ENCODE measurements at regions not wholly inside any gene's neighbourhood (a gene's known extent, or its start where the extent isn't known, plus 50 kb on each side); places are given as distances from the start of the nearest gene placed in this dataset.
A peak's percentile ranks its signal among the peaks of the same experiment; 100 is the strongest.
"Not testable (repeated sequence)": the region's sequence is repeated elsewhere in the genome, so short reads cannot be mapped to it uniquely, and the experiment has no call there.

DNA sequence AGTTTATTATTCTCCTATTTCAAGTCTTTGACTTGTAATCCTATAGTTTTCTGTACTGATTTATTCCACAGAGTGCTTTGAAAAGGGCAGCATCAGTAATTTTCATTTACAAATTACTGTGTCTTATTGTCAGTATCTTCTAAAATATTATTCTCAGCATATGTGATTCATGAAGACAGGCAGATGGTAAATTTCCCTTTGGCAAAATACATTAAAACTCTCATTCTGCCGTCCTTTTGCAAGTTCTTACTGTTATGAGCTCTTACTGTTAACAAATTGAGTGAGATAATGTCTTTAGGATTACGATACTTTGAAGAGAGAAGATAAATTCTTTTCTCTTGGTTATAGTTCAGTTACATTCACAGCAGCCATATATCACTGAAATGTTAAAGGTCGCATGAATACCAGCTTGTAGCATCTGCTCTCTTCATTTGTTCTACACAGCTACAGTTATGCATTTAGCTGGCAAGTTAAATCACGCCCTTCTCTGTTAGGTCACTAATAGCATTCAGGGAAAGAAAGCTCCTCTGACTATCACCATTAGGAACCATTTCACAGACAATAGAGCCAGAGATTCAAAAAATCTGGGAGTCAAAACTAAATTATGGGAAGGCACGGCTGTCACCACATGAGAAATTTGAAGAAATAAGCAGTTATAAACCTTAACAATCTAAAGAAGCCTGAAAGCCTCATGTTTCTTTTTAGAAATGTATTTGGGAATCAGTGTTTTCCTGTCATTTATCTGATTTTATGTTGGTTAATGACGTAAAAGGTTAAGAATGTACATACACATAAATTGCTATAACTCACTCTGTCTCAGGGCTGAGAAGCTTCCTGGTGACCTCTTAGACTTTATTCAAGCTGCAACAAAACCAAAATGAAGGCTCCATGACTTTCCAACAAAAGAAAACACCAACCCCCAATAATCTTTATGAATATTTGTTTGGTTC lies 109.6 kb upstream of the SP4 start:
- DNase-seq (ENCODE audit: low read depth in 2 of 2), result no peak

DNA sequence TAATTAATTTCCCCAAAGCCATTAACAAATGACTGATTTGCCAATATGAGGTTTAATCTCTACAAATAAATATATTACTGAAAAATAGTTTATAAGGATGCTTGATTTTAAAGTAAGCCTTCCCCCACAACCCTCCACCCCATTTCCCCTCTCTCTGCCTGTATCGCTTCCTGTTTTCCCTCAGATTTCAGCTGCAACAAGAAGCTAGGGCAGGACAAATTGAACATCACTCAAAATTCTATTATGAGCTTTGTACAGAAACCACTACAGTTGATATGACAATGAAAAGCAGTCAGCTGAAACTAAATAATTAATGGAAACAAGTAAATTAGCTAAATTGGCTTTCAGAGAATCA lies 109.0 kb upstream of the SP4 start:
- DNase-seq (ENCODE audit: low read depth in 2 of 2), result no peak

DNA sequence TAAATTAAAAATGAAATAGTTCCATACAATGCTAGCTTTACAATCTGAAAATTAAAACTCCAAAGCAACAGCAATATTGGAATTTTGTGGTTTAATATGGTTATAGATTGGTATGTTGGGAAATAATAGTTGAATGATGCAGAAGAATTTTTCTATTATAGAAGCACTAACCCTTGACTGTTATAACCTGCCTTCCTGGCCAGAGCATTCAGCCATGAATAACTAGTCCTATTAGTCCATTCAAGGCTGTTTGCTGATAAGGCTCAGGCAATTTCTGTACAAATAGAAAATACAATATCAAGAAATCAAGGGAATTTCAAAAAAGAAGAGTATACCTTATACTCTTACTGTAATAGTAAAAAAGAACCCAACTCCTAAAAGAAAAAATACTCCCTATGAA lies 101.6 kb upstream of the SP4 start:
- DNase-seq (ENCODE audit: low read depth in 2 of 2), result no peak

DNA sequence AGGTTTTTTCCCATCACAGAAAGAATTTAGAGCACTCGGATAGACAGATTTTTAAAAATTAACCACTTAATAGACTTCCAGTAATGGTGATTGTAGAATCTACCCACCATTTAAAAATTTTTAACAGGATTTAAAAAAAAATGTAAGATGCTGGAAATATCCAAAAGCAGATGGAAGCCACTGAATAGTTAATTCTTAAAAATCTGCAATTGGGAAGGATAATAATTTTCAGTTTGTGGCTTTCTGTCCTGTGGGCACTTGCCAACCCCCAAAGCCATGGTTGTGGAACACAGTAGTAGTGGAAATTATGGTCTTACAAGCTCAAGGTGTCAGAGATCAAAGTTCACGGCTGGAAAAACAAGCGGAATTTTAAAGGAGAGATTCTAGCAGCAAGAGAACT lies 101.0 kb upstream of the SP4 start:
- no peak for DNase-seq (ENCODE audit: low read depth in 2 of 2)

DNA sequence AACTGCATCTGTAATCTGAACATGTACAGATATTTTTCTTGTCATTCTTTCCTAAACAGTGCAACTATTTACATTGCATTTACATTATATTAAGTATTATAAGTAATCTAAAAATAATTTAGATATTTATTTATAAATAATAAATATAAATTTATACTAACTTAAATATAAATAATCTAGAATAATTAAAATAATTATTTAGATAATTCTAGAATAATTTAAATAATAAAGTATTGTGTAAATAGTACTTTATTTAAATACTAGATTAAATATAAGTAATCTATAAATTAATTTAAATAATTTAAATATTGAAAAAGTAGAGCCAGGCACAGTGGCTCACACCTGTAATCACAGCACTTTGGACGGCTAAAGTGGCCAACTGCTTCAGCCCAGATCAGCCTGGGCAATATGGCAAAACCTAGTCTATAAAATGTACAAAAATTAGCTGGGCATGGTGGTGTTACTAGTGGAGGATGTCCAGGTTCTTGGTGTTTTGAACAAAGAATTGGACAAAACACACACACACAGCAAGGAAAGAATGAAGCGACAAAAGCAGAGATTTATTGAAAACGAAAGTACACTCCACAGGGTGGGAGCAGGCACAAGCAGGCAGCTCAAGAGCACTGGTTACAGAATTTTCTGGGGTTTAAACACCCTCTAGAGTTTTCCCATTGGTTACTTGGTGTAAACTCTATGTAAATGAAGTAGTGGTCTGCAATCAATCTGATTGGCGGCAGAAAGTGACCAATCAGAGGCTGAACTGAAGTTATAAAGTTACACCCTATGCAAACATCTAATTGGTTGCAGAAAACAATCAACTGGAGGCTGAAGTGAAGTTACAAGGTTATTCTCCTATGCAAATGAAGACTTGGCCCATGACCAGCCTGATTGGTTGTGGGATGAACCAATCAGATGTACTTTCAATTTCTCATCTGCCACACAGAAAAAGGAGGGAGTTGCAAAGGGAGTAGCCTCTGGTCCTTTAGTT lies 100.2 kb upstream of the SP4 start:
- DNase-seq (ENCODE audit: low read depth in 2 of 2), result no peak

DNA sequence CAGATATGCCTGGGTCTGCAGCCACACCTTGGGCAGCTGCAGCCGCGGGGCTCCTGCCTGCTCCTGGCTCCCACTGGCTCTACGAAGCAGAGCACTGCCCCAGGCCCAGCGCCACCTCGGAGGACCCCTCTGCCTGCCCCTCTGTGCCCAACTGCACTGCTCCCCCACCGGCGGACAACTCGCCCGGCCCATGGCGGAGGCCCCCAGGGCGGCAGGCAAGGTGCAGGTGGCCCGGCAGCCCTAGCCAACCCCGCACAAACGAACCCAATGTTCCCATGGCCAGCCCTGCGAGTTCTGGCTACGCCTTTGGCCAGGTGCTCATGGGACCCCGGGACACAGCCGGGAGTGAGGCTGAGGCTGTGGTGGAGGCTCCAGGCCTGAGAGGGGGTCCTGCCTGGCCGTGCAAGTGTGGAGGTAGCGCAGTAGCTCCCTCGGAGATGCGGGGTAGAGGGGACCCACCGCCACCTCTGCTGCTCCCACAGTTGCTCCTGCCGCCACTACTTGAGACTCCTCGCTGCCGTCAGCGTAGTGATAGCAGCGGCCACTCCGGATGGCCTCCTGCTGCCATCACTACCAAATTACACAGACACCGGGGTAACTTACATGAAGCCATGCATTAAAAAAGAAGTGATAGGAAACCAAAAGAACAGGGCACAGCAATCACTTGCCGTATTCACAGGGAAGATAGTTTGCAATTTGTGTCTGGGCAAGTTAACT lies 97.3 kb upstream of the SP4 start:
- no peak for DNase-seq (ENCODE audit: low read depth in 2 of 2)

DNA sequence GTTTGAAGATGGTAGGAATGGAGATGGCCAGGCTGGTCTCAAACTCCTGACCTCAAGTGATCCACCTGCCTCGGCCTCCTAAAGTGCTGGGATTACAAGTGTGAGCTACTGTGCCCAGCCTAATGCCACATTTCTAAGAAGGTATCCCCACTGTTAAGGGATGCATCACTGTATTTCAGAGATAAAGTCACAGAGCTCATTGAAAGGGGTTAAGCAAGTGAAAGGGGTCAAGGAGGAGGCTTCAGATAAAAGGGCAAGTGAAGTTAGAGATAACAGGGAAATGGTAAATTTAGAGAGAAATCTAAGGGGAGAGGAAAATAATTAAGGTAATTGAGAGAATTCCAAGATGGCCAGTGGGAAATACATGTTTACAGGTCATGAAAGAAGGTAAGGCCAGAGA lies 93.0 kb upstream of the SP4 start:
- DNase-seq (ENCODE audit: low read depth in 2 of 2), result no peak

DNA sequence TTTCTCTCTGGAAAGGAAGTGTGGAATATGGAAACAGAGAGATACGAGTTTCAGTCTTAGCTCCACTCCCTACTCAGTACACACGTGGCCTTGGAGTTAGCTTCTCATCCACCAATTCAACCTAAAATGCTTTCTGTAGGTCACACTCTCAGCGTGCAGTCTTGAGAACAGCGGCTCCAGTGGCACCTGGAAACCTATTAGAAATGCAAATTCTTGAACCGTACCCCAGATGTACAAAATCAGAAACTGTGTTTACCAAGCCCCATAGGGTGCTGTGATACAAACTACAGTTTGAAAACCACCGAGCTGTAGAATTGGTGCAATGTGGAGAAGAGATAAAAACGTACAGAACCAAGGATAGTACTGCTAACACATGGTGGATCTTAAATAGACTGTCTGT lies 91.1 kb upstream of the SP4 start:
- no peak for DNase-seq (ENCODE audit: low read depth in 2 of 2)

DNA sequence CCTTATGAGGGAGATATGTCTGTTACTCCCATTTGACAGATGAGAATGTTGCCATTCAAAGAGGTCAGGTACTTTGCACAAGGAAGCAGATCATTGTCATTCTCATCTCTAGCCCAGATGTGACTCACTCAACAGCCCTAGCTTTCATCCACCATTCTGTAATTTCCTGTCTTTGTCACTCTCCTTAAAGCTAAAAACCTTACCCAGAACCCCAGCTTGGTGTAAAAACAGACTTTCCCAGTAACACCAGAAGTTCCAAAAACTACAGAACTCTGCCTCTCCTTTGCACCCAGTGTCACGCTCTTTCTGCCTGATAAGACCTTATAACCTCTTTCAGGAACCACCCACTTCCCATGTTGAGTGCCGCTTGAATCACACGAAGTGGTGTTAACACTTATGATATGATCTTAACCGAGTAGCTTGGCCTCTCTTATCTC lies 89.1 kb upstream of the SP4 start:
- peak; percentile 26 to 39 for DNase-seq (ENCODE audit: low read depth in 2 of 2)

DNA sequence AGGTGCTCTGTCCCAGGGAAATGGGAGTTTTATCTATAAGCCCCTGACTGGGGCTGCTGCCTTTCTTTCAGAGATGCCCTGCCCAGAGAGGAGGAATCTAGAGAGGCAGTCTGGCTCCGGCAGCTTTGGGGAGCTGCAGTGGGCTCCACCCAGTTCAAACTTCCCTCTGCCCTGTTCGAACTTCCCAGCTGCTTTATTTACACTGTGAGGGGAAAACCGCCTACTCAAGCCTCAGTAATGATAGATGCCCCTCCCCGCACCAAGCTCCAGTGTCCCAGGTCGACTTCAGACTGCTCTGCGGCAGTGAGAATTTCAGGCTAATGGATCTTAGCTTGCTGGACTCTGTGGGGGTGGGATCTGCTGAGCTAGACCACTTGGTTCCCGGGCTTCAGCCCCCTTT lies 83.0 kb upstream of the SP4 start:
- DNase-seq (ENCODE audit: low read depth in 2 of 2), result not testable (repeated sequence)

DNA sequence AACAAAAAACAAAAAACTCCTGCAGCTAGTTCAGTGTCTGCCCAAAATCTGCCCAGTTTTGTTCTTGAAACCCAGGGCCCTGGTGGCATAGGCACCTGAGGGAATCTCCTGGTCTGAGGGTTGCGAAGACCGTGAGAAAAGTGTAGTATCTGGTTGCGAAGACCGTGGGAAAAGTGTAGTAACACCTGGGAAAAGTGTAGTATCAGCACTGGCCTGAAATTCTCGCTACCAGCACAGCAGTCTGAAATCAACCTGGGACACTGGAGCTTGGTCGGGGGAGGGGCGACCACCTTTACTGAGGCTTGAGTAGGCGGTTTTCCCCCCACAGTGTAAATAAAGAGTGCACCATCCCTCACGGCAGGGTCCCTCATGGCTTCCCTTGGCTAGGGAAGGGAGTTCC lies 82.5 kb upstream of the SP4 start:
- no peak for DNase-seq (ENCODE audit: low read depth in 2 of 2)

DNA sequence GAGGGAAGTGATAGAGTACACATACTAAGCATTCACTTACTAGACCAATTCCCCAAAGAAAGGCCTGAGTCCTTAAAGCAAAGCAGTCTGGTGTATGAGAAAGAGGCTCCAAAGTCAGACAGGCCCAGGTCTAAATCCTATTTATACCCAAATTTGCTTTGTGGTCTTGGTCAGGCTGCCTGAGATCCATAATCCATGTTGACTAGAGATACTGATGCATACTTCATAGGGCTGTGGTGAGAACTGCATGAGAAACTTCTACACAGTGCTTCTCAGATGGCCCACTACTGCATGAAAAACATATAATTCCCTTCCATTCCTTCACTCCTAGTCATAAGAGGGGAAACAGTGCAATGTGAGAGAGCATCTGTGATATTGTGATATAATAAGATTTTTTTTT lies 81.6 kb upstream of the SP4 start:
- DNase-seq (ENCODE audit: low read depth in 2 of 2), result no peak

DNA sequence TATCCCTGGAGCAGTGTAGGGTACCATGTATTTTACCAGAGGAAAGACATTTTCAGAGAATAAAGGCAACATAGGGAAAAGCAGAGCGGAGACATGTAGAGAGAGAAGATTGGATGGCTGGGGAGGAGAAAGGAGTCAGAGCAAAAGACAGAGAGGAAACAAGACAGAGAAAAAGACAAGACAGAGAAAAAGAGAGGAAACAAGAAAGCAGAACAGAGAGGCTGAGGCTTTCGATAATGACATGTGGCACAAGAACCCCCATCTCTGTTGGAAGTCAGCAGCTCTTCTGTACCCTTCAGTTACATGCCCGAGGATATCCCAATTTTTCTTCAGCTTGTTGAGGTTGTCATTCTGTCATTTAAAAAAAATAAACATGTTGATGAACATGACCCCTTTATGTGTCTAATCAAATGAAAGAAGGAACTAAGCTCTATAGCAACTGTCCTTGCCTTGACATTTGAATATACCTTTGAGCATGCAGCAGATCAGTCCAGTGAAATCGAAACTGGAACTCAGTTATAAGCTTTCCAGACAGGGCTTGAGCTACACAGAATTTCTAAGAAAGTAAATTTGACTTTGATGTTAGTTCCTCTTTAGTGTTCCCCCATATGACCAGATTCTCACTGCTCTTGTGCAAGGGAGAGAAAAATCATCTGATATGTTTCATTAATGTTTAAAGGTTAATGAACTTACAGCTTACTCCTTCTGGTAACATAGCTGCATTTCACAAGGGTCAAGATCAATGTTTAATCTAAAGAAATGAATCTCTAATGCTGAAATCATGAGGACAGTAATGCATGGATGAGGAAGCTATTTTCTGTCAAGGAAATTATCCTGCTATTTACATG lies 75.1 kb upstream of the SP4 start:
- DNase-seq (ENCODE audit: low read depth in 2 of 2), result no peak

DNA sequence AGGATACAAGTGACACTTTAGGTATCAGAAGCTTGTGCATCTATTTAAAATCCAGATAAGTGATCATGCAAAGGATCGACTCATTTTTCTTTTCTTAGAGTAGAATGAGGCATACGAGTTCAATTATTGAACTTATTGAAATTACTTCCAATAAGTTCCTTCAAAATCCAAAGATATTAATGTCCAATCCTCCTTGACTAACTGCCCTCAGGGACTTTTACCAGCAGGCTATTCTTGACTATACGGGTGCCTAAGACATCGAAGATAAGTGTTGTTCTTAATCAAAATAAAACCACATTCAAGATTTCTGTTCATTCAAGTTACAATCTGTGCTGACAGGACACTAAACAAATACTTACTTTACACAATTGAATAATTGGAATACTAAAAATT lies 74.5 kb upstream of the SP4 start:
- no peak for DNase-seq (ENCODE audit: low read depth in 2 of 2)

DNA sequence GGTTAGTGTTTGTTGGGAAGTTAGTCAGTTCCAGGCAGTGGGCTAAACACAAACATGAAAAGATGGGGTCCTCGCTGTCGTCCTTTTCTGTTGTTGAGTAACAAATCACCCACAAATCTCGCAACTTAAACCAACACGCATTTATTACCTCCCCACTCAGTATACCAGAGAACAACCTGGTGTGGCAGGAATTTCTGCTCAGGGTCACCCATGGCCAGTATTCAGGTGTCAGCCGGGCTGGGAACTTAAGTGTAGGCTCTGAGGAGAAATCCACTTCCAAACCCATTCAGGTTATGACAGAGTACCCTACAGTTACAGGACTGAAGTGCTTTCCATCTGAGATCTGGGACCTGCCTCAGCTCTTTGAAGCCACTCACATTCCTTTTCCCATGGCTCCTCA lies 73.6 kb upstream of the SP4 start:
- DNase-seq (ENCODE audit: low read depth in 2 of 2), result no peak

DNA sequence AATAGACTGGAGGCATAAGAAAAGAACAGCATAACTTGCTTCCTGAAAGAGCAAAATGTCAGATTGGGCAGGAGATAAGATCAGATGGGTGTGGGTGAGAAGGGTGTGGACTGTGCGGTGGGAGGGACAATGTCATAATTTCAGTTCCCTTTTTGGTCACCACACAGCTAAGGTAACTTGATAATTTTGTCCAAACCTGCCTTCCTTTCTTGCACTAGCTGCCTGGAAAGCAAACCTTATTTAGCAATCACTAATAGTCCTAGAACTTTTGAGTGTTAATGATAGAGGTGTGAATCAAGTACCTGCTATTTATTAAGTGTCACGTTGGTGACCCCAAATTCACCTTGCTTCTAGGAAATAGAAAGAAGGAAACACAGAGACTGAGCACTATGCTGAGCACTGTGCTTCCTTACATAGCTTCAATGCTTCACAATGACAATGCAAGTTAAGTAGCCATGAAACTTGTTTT lies 72.4 kb upstream of the SP4 start:
- DNase-seq (ENCODE audit: low read depth in 2 of 2), result no peak

DNA sequence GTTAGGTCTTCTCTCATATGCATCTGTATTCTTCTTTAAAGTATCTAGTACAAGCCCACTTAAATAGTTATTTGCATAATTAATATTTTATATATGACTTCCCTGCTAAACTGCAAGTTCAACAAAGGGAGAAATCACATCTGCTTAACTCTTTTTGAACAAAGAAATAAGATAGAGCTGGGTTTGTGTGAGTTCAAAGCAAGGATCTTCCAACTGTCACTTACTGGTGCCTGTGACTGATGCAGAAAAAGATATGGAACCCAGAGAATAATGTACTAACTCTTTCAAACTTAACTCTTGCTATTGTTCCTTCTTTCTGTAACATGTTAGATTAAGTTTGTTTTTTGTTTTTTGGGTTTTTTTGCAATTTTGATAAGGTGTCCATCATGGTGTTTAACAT lies 71.3 kb upstream of the SP4 start:
- no peak for DNase-seq (ENCODE audit: low read depth in 2 of 2)

DNA sequence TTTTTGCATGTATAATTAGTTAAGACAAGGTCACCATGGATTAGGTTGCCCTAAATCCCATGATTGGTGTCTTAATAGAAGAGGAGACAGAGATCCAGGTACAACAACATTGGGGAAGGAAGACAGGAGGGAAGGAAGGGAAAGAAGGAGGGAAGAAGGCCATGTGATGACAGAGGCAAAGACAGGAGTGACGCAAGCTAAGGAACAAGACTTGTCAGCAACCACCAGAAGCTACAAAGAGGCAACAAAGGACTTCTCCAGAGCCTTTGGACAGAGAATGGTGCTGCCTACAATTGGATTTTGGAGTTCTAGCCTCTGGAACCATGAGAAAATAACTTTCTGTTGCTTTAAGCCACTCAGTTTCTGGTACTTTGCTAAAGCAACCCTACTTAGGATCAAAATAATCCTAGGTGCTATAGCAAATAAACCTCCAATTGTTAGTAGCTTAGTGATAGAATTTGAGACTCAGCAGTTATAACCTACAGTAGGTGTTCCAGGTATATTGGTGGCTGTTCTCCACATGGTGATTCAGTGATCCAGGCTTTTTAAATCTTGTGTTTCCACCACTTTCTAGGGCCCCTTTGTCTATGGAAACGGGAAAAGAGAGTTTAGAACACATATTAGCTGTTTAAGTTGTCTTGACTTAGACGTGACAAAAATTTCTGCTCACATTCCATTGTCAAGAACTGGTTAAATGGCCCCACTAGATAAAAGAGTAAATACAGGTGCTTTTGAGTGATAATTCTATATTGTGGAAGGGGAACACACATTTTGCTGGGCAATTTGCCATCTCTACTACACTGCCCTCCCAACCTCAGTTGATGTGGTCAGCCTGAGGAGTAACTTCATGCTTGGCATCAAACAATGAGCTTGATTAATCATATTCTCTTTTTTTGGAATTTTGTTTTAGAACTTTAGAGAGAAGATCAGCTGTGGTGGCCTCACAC lies 70.5 kb upstream of the SP4 start:
- DNase-seq (ENCODE audit: low read depth in 2 of 2), result no peak

DNA sequence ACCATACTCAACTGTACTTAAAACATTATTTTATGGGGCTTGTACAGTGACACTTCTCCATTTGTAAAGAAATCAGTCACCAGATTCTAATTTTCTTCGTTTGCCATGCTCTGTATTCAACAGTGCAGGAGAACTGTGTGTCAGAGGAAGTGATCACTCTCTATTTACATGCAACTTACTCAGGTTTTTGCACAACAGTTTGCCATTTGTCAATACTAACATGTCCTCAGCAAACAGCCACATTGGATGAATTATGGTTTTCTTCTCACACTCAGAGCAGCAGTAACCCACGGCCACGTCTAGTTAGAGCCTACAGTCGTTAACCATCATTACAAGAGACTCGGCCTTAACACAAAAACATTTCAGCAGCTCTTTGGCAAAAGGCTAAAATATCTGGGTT lies 69.2 kb upstream of the SP4 start:
- no peak for DNase-seq (ENCODE audit: low read depth in 2 of 2)

DNA sequence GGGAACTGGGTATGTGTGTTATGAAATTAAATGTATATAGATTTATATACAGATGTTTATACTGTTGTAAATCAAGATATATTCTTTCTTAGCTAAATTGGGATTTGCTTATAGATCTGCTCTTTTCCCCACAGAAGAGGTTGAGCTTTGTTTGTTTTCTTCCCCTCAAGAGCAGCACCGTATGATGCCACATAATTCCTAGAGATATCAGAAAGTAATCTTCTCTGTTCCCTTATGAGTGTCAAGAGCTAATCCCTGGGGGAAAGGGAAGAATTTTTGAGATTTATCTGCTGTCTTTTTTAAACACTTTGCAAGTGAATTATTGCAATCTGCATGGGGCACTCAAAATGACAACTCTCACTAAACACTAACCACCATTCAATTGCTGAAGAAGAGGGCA lies 68.7 kb upstream of the SP4 start:
- DNase-seq (ENCODE audit: low read depth in 2 of 2), result no peak
